PFSK-1 (cell line): ENCODE measurements at regions not wholly inside any gene's neighbourhood (a gene's known extent, or its start where the extent isn't known, plus 50 kb on each side); places are given as distances from the start of the nearest gene placed in this dataset.

Experiments used
- FOXP2 ChIP-seq: optimal IDR thresholded peaks from 2 replicates; pipeline ENCODE3; 2011; ENCODE audit warnings: borderline replicate concordance, control low read depth, inconsistent platforms; ENCODE audit not compliant: insufficient read depth; ENCODE audit errors: extremely low read length, extremely low read depth
- POLR2AphosphoS5 ChIP-seq: IDR thresholded peaks from 2 replicates; pipeline ENCODE4 v1.6.1; 2012; ENCODE audit warnings: low read depth, mild to moderate bottlenecking, control low read depth, low read length, moderate library complexity
- SIN3A ChIP-seq: IDR thresholded peaks from 2 replicates; pipeline ENCODE4 v1.6.1; 2012; ENCODE audit warnings: mild to moderate bottlenecking, low read length, moderate library complexity, borderline replicate concordance; ENCODE audit not compliant: insufficient read depth
- TAF1 ChIP-seq: IDR thresholded peaks from 2 replicates; pipeline ENCODE4 v1.6.1; 2012; ENCODE audit warnings: low read length, control low read depth, borderline replicate concordance; ENCODE audit not compliant: insufficient read depth
- TF ChIP-seq, protein P1 (sequence below), 2 experiments: IDR thresholded peaks; 2 replicates each; pipeline versions ENCODE4 v1.6.1 to v1.8.0; 2011 to 2012; ENCODE audit warnings: low read depth in 2 of 2, low read length in 2 of 2, control low read depth in 1 of 2, inconsistent platforms in 1 of 2, mild to moderate bottlenecking in 1 of 2, moderate library complexity in 1 of 2; ENCODE audit not compliant: insufficient read depth in 1 of 2

- TF ChIP-seq TAF1 (no peak), POLR2AphosphoS5 (no peak), FOXP2 (no peak), SIN3A (no peak)
- TF ChIP-seq, protein P1, sequence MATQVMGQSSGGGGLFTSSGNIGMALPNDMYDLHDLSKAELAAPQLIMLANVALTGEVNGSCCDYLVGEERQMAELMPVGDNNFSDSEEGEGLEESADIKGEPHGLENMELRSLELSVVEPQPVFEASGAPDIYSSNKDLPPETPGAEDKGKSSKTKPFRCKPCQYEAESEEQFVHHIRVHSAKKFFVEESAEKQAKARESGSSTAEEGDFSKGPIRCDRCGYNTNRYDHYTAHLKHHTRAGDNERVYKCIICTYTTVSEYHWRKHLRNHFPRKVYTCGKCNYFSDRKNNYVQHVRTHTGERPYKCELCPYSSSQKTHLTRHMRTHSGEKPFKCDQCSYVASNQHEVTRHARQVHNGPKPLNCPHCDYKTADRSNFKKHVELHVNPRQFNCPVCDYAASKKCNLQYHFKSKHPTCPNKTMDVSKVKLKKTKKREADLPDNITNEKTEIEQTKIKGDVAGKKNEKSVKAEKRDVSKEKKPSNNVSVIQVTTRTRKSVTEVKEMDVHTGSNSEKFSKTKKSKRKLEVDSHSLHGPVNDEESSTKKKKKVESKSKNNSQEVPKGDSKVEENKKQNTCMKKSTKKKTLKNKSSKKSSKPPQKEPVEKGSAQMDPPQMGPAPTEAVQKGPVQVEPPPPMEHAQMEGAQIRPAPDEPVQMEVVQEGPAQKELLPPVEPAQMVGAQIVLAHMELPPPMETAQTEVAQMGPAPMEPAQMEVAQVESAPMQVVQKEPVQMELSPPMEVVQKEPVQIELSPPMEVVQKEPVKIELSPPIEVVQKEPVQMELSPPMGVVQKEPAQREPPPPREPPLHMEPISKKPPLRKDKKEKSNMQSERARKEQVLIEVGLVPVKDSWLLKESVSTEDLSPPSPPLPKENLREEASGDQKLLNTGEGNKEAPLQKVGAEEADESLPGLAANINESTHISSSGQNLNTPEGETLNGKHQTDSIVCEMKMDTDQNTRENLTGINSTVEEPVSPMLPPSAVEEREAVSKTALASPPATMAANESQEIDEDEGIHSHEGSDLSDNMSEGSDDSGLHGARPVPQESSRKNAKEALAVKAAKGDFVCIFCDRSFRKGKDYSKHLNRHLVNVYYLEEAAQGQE (IDR thresholded peaks at IDR 0.05; ENCODE audit: insufficient read depth in 1 of 2, low read depth in 2 of 2, low read length in 2 of 2): no peak
Measured at GRCh38 chr15:62644889-62645742, 397.4 kb upstream of the TPM1 start.

- TF ChIP-seq TAF1 (no peak), FOXP2 (no peak), POLR2AphosphoS5 (no peak), SIN3A (no peak)
- TF ChIP-seq, protein P1 (IDR thresholded peaks at IDR 0.05; ENCODE audit: insufficient read depth in 1 of 2, low read depth in 2 of 2, low read length in 2 of 2): no peak
Measured at GRCh38 chr15:62647202-62647842, 395.2 kb upstream of the TPM1 start.

DNA sequence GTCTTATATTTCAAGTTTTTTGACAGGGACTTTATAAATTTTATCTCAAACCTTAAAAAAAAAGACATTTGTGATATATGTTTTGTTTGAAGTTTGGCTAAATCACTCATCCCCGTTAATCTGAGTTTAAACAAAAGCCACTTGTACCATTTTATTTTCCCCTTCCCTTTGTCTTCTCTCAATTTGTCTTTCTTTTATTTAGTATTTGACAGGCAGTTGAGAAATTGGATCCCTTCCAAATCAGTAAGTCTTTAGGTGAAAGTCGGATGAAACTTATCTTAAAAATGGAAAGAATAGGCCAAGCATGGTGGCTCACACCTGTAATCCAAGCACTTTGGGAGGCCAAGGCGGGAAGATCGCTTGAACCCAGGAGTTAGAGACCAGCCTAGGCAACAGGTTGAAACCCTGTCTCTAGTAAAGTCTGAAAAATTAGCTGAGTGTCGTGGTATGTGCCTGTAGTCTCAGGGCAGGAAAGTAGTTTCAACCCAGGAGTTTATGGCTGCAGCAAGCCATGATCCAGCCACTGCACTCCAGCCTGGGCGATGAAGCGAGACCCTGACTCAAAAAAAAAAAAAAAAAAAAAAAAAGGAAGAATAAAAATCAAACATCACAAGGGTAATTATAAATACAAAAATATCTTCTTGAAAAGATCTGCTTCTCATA, 394.6 kb upstream of the TPM1 start:
- TF ChIP-seq FOXP2 (no peak), SIN3A (no peak), POLR2AphosphoS5 (no peak), TAF1 (no peak)
- TF ChIP-seq, protein P1 (IDR thresholded peaks at IDR 0.05; ENCODE audit: insufficient read depth in 1 of 2, low read depth in 2 of 2, low read length in 2 of 2): no peak

DNA sequence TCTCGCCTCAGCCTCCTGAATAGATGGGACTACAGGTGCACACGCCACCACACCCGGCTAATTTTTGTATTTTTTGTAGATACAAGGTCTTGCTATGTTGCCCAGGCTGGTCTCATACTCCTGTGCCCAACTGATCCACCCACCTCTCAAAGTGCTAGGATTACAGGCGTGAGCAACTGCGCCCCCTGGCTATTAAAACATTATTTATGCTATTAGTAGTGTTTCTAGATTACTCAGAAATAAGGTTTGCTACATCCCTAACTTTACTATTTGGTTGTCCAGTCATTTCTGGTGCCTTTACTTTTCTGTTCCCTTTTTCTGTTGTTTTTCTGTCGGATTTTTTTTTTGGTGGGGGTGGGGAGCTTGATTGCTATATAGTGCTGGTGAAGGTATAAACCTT, 393.6 kb upstream of the TPM1 start:
- no peak for TF ChIP-seq TAF1
- no peak for TF ChIP-seq SIN3A
- no peak for TF ChIP-seq FOXP2
- TF ChIP-seq POLR2AphosphoS5: no peak
- TF ChIP-seq, protein P1 (IDR thresholded peaks at IDR 0.05; ENCODE audit: insufficient read depth in 1 of 2, low read depth in 2 of 2, low read length in 2 of 2): no peak
